RWPE2 (cell line): ENCODE measurements at regions not wholly inside any gene's neighbourhood (a gene's known extent, or its start where the extent isn't known, plus 50 kb on each side); places are given as distances from the start of the nearest gene placed in this dataset.

ENCODE experiments used
- ATAC-seq: fragments of 200-7000 bp; cut with Tn5 transposase; 3 replicates; pipeline ENCODE4 v1.9.1; 2021; ENCODE audit warnings: low read depth
- DNase-seq: peaks from one replicate; pipeline ENCODE4 v3.0.0-alpha.2; 2020; ENCODE audit warnings: low spot score
- H3K27ac ChIP-seq: fragments of 450-650 bp; 2 replicates; pipeline ENCODE4 v1.5.1; 2017; ENCODE audit warnings: mild to moderate bottlenecking; ENCODE audit not compliant: poor library complexity, severe bottlenecking
- H3K27me3 ChIP-seq: fragments of 250-450 bp; sonication (Bioruptor Pico); 2 replicates; pipeline ENCODE4 v1.5.1; 2021; ENCODE audit warnings: mild to moderate bottlenecking, moderate library complexity; ENCODE audit not compliant: insufficient read depth, poor library complexity, severe bottlenecking
- H3K36me3 ChIP-seq: fragments of 250-450 bp; sonication (Bioruptor Pico); 2 replicates; pipeline ENCODE4 v1.5.1; 2020; ENCODE audit warnings: low read depth, mild to moderate bottlenecking, moderate library complexity
- H3K4me1 ChIP-seq: fragments of 250-450 bp; sonication (Bioruptor Pico); 2 replicates; pipeline ENCODE4 v1.5.1; 2021; ENCODE audit warnings: mild to moderate bottlenecking, moderate library complexity; ENCODE audit not compliant: insufficient read depth, poor library complexity, severe bottlenecking
- H3K4me3 ChIP-seq: fragments of 250-450 bp; sonication (Bioruptor Pico); 2 replicates; pipeline ENCODE4 v1.5.1; 2021; ENCODE audit warnings: mild to moderate bottlenecking, moderate library complexity; ENCODE audit not compliant: severe bottlenecking
- H3K9me3 ChIP-seq: fragments of 250-450 bp; sonication (Bioruptor Pico); 2 replicates; pipeline ENCODE4 v1.5.1; 2021; ENCODE audit warnings: mild to moderate bottlenecking, moderate library complexity; ENCODE audit not compliant: severe bottlenecking
- TF ChIP-seq, protein P1 (sequence below): fragments of 450-650 bp; IDR thresholded peaks from one replicate; pipeline ENCODE4 v1.5.1; 2017; ENCODE audit warnings: mild to moderate bottlenecking, moderate library complexity; ENCODE audit not compliant: poor library complexity, severe bottlenecking

GRCh38 chr6:103280417-103280816, 1579.3 kb downstream of the HACE1 start:
- no peak for ATAC-seq

DNA sequence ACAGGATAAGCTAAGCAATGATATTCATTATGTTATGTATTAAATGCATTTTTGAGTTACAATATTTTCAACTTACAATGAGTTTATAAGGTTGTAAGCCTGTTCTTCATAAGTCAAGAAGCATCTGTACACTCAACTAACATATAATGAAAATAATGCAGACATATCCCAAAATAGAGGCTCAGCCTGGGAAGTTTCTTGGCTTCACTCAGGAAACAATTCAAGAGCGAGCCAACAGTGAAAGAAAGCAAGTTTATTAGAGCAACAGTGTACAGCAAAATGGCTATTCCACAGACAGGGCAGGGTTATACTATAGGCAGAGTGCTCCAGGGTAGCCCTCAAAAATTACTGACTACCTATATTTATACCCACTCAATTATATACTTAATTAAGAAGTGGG, 1581.8 kb downstream of the HACE1 start:
- H3K27me3 ChIP-seq, result no peaks in the 10 kb centered on the region

More at GRCh38 chr6:103280417-103280816, 1579.3 kb downstream of the HACE1 start:
- Histone ChIP-seq H3K27me3 (no peaks in the 10 kb centered on the region), H3K4me1 (no peaks in the 10 kb centered on the region), H3K9me3 (no peaks in the 10 kb centered on the region), H3K4me3 (no peak overlapping the region), H3K36me3 (no peaks in the 10 kb centered on the region), H3K27ac (no peak overlapping the region)
- TF ChIP-seq, protein P1, sequence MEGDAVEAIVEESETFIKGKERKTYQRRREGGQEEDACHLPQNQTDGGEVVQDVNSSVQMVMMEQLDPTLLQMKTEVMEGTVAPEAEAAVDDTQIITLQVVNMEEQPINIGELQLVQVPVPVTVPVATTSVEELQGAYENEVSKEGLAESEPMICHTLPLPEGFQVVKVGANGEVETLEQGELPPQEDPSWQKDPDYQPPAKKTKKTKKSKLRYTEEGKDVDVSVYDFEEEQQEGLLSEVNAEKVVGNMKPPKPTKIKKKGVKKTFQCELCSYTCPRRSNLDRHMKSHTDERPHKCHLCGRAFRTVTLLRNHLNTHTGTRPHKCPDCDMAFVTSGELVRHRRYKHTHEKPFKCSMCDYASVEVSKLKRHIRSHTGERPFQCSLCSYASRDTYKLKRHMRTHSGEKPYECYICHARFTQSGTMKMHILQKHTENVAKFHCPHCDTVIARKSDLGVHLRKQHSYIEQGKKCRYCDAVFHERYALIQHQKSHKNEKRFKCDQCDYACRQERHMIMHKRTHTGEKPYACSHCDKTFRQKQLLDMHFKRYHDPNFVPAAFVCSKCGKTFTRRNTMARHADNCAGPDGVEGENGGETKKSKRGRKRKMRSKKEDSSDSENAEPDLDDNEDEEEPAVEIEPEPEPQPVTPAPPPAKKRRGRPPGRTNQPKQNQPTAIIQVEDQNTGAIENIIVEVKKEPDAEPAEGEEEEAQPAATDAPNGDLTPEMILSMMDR, result no peak
- DNase-seq, result no peak

GRCh38 chr6:103273048-103273447, 1586.7 kb downstream of the HACE1 start:
- Histone ChIP-seq H3K4me1 (no peaks in the 10 kb centered on the region), H3K27me3 (no peaks in the 10 kb centered on the region), H3K27ac (no peak overlapping the region), H3K4me3 (no peak overlapping the region), H3K9me3 (no peaks in the 10 kb centered on the region), H3K36me3 (no peaks in the 10 kb centered on the region)
- ATAC-seq (0 out of 3 replicates have a peak, but pooled peaks have one; percentile 38), DNase-seq (no peak)
- TF ChIP-seq, protein P1, result peak; percentile 47

More for the DNA sequence above, 1581.8 kb downstream of the HACE1 start:
- DNase-seq, result no peak
- TF ChIP-seq, protein P1, result no peak
- no peak for ATAC-seq
- no peak overlapping the region for H3K27ac ChIP-seq
- H3K9me3 ChIP-seq, result no peaks in the 10 kb centered on the region
- H3K4me1 ChIP-seq, result no peaks in the 10 kb centered on the region
- no peak overlapping the region for H3K4me3 ChIP-seq
- H3K36me3 ChIP-seq, result no peaks in the 10 kb centered on the region

DNA sequence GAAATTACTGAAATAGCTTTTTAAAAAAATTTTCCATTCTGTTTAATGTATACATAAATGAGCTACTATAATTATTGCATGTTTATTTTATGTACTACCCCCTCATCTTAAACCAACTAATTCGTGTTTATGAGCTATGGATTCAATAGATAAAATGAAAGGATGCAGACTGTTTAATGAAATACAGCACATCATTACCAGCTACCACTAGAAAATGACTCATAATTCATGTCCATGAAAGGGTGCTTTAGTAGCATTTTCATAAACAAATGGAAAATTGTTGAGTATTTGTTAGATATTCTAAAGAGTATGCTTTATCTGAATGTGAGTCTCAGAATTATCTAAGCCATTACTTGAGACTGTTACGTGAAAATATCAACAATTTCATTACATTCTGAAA, 1590.1 kb downstream of the HACE1 start:
- no peaks in the 10 kb centered on the region for H3K4me1 ChIP-seq
- ATAC-seq (no peak), DNase-seq (no peak)
- TF ChIP-seq, protein P1, result no peak
- H3K27me3 ChIP-seq, result no peaks in the 10 kb centered on the region
- no peaks in the 10 kb centered on the region for H3K36me3 ChIP-seq
- no peaks in the 10 kb centered on the region for H3K9me3 ChIP-seq
- no peak overlapping the region for H3K4me3 ChIP-seq
- H3K27ac ChIP-seq, result no peak overlapping the region

DNA sequence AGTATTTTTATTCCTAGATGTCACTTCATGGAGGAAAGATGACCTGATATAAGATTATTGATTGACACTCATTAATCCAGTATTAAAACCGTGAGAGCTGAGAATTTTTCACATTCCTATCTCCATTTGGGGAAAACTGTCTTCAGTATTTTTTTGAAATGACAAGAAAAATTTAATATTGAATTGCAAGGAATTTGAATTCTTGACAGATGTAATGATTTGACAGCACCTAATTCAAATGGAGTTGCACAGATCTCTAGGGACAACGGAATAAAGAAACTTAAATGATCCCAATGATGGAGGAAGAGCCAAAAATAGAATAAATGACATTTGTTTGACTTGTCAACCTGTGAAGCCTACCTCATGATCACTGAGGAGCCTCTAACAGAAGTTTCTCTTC, 1591.4 kb downstream of the HACE1 start:
- no peak for DNase-seq
- Histone ChIP-seq H3K27ac (no peak overlapping the region), H3K4me1 (no peaks in the 10 kb centered on the region), H3K9me3 (no peaks in the 10 kb centered on the region), H3K4me3 (no peak overlapping the region), H3K27me3 (no peaks in the 10 kb centered on the region), H3K36me3 (no peaks in the 10 kb centered on the region)
- ATAC-seq, result no peak
- TF ChIP-seq, protein P1, result no peak
